ENCODE measurements at regions not wholly inside any gene's neighbourhood (a gene's known extent, or its start where the extent isn't known, plus 50 kb on each side); places are given as distances from the start of the nearest gene placed in this dataset.

DNA sequence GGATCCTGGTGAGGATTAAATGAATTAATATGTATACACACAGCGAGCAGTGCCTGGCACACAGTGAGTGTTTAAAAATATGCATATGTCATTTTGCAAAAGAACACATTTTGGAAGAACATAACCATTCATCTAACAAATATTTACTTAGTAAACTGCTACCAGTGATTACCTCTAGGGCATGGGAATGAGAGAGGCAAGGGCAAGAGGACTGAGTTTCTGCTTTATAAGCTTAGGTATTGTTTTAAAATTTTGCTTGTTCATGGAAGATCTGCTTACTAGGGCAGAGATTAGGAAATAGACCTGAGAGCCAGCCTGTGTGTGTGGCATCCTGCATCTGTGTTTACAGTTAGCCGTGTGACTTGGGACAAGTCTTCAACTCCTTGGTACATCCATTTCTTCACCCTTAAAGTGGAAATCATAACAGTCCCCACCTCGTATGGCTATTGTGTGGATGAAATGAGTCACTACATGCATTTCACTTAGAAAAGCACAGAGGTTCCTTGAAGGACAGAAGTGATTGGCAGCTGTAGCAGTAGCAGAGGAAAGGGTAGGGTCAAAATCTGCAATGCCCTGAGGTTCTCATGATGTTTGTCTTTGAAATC, 198.5 kb upstream of the FMN2 start:
- TF ChIP-seq CTCF (conservative IDR thresholded peaks at IDR 0.05; ENCODE audit: low read depth in 2 of 2) (no peak), POLR2AphosphoS5 (IDR thresholded peaks at IDR 0.05; ENCODE audit: low read depth) (no peak), CREB1 (CRISPR knock-in tag; IDR thresholded peaks at IDR 0.05; ENCODE audit: low read depth) (no peak), EZH2 (IDR thresholded peaks at IDR 0.05; ENCODE audit: low read depth, unreplicated experiment) (no peak), EZH2phosphoT487 (IDR thresholded peaks at IDR 0.05; ENCODE audit: unreplicated experiment) (no peak), JUNB (IDR thresholded peaks at IDR 0.05; ENCODE audit: unreplicated experiment) (no peak)

Data from GM23338 (cell line).